ENCODE measurements at regions not wholly inside any gene's neighbourhood (a gene's known extent, or its start where the extent isn't known, plus 50 kb on each side); places are given as distances from the start of the nearest gene placed in this dataset.

DNA sequence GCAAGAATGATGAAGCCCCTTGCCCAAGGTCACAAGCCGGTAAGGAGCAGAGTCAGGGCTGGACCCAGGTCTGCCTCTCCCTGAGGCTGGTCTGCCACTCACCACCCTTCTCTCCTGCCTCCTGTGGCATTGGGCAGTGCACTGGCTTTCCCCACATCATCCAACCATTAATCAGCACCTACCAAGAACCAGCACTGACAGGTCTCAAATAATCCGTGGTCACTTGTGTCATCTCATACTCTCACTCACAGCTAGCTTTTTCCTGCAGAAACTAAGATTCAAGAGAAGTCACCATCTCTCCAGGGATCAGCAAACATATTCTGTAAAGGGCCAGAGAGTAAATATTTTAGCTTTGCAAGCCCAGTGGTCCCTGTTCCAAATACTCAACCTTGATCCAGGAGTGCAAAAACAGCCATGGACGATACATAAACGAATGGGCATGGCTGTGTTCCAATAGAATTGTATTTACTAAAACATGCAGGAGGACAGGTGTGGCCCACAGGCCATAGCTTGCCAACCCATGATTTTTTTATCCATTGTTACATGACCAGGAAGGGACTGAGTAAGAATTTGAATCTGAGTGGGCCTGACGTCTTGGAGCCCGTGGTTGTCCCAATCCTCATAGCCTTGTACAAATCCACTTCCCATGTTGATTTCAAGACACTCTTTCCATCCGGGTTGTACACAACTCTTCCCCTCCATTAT lies 374.2 kb downstream of the BCL11B start:
- peak; percentile 21 for TF ChIP-seq POLR2AphosphoS5 (IDR thresholded peaks at IDR 0.05)
- TF ChIP-seq, protein P1, sequence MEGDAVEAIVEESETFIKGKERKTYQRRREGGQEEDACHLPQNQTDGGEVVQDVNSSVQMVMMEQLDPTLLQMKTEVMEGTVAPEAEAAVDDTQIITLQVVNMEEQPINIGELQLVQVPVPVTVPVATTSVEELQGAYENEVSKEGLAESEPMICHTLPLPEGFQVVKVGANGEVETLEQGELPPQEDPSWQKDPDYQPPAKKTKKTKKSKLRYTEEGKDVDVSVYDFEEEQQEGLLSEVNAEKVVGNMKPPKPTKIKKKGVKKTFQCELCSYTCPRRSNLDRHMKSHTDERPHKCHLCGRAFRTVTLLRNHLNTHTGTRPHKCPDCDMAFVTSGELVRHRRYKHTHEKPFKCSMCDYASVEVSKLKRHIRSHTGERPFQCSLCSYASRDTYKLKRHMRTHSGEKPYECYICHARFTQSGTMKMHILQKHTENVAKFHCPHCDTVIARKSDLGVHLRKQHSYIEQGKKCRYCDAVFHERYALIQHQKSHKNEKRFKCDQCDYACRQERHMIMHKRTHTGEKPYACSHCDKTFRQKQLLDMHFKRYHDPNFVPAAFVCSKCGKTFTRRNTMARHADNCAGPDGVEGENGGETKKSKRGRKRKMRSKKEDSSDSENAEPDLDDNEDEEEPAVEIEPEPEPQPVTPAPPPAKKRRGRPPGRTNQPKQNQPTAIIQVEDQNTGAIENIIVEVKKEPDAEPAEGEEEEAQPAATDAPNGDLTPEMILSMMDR (IDR thresholded peaks at IDR 0.05): no peak
- no peak for TF ChIP-seq POLR2A (IDR thresholded peaks at IDR 0.05)
- DNase-seq (ENCODE audit: low spot score): no peak
- H3K36me3 ChIP-seq: no peaks in the 10 kb centered on the region
- no peaks in the 10 kb centered on the region for H3K9me3 ChIP-seq
- no peak overlapping the region for H3K27ac ChIP-seq
- intact Hi-C loops (cut with DNase I): no loop called here
- H3K27me3 ChIP-seq (replicated peaks; ENCODE audit: insufficient read depth): no peaks in the 10 kb centered on the region
- H3K4me1 ChIP-seq (replicated peaks): no peaks in the 10 kb centered on the region
- no peak overlapping the region for H3K4me3 ChIP-seq
- WGBS: 61% methylated on average over 7 of the region's 7 CpGs

DNA sequence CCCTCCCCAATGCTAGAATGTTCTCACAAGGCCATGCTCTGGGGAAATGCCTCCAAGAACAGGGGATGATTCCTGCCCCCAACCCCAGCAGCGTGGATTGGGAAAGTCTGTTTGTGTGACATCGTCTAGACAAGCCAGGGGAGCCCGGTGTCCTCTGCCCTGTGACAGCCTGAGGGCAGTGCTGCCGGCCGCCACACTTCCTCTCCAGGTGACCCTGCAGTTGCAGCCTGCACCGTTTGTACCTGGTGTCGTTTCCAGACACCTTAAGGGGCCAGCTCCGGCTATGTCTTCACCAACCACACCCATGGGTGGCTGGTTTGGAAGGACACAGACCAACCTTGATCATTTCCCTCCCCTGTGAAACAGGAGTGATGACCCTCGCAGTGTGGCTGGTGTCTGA lies 372.6 kb downstream of the BCL11B start:
- H3K27ac ChIP-seq: no peak overlapping the region
- H3K9me3 ChIP-seq: no peaks in the 10 kb centered on the region
- H3K4me3 ChIP-seq: no peak overlapping the region
- H3K4me1 ChIP-seq (replicated peaks): peaks cover 4% of the 10 kb centered on the region
- no peaks in the 10 kb centered on the region for H3K27me3 ChIP-seq (replicated peaks; ENCODE audit: insufficient read depth)
- no peaks in the 10 kb centered on the region for H3K36me3 ChIP-seq
- 85% methylated on average over 9 of the region's 9 CpGs for WGBS
- no peak for DNase-seq (ENCODE audit: low spot score)
- TF ChIP-seq POLR2A (IDR thresholded peaks at IDR 0.05): no peak
- TF ChIP-seq POLR2AphosphoS5 (IDR thresholded peaks at IDR 0.05): no peak
- TF ChIP-seq, protein P1 (IDR thresholded peaks at IDR 0.05): no peak
- intact Hi-C loops (cut with DNase I): no loop called here

DNA sequence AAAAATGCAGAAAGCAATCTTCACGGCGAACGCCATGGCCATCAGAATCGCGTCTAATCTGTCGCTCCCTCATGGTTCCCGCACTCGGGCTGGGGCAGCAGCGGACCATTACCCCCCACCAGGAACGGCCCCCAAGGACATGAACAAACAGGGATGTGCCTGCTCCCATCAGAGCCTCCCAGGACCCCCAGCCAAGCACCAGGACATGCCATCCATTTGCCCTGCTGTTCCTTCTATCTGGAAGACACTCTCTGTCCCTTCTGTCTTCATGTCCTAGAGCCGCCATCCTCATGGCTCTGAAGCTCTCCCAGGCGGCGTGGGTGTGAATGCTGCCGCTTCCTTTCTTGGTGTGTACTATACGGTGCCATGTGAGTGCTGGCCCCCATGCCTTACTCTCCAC lies 371.8 kb downstream of the BCL11B start:
- Histone ChIP-seq H3K27ac (no peak overlapping the region), H3K36me3 (no peaks in the 10 kb centered on the region), H3K9me3 (no peaks in the 10 kb centered on the region), H3K27me3 (replicated peaks; ENCODE audit: insufficient read depth) (no peaks in the 10 kb centered on the region), H3K4me3 (no peak overlapping the region), H3K4me1 (replicated peaks) (peaks cover 4% of the 10 kb centered on the region)
- intact Hi-C loops (cut with DNase I): no loop called here
- TF ChIP-seq, protein P1 (IDR thresholded peaks at IDR 0.05): no peak
- TF ChIP-seq POLR2AphosphoS5 (IDR thresholded peaks at IDR 0.05): no peak
- no peak for TF ChIP-seq POLR2A (IDR thresholded peaks at IDR 0.05)
- WGBS: 94% methylated on average over 15 of the region's 15 CpGs
- DNase-seq (ENCODE audit: low spot score): no peak

DNA sequence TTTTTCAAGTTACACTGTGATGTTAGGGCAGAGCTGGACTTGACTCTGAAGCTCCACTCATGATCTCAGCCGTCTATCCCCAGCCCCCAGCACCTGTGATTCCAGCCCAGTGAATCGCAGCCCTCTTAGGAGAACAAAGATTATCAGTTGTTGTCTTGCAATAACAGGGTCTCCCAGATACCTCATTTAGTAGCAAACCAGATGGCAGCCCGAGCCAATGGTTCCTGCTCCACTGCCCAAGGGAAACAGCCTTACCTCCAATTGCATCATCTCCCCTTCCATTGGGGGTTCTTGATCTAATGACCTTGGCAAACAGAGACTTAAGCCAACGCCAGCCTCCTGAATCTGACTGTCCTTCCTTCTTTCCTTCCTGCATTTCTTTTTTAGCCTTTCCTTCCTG lies 371.2 kb downstream of the BCL11B start:
- Histone ChIP-seq H3K4me3 (no peak overlapping the region), H3K27me3 (replicated peaks; ENCODE audit: insufficient read depth) (no peaks in the 10 kb centered on the region), H3K27ac (no peak overlapping the region), H3K9me3 (no peaks in the 10 kb centered on the region), H3K36me3 (no peaks in the 10 kb centered on the region), H3K4me1 (replicated peaks) (peaks cover 5% of the 10 kb centered on the region)
- WGBS: 84% methylated on average over 4 of the region's 4 CpGs
- TF ChIP-seq POLR2A (IDR thresholded peaks at IDR 0.05): no peak
- intact Hi-C loops (cut with DNase I): no loop called here
- DNase-seq (ENCODE audit: low spot score): no peak

DNA sequence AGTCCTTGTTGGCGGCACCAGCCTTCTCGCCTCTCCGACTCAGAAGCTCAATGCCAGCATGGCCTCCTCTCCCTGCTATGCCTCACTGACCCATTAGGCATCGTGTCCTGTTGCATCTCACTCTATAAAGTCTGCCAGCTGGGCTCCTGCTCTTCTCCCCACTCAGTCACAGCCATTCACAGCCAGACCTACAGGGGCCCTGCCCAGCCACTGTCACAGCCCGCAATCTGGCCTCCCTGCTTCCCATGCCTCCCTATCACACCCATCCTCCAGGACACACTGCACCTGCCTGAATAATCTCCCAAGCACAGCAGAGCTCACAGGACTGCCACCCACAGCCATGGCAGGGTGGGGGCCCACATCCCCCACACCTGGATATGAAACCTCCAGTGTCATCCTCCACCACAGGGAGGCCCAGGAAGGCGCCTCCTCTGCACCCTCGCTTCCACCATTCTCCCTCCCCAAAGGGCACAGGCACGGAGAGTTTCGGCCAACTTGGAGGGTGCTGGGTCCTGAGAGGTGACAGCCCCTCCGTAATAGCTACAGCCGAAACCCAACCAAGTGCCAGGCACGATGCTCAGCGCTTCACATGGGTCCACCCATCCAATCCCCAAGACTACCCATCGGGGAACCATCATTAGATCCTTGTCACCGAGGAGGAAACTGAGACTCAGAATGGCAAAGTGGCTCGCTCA lies 370.3 kb downstream of the BCL11B start:
- Histone ChIP-seq H3K27me3 (replicated peaks; ENCODE audit: insufficient read depth) (no peaks in the 10 kb centered on the region), H3K9me3 (no peaks in the 10 kb centered on the region), H3K4me1 (replicated peaks) (peaks cover 7% of the 10 kb centered on the region), H3K27ac (no peak overlapping the region), H3K36me3 (no peaks in the 10 kb centered on the region), H3K4me3 (no peak overlapping the region)
- 92% methylated on average over 16 of the region's 16 CpGs for WGBS
- intact Hi-C loops (cut with DNase I): no loop called here
- DNase-seq (ENCODE audit: low spot score): no peak
- TF ChIP-seq POLR2A (IDR thresholded peaks at IDR 0.05): no peak
- TF ChIP-seq POLR2AphosphoS5 (IDR thresholded peaks at IDR 0.05): no peak
- TF ChIP-seq, protein P1 (IDR thresholded peaks at IDR 0.05): no peak

Measured in prostate gland (tissue), 2 donors.